ENCODE measurements at regions not wholly inside any gene's neighbourhood (a gene's known extent, or its start where the extent isn't known, plus 50 kb on each side); places are given as distances from the start of the nearest gene placed in this dataset.

DNA sequence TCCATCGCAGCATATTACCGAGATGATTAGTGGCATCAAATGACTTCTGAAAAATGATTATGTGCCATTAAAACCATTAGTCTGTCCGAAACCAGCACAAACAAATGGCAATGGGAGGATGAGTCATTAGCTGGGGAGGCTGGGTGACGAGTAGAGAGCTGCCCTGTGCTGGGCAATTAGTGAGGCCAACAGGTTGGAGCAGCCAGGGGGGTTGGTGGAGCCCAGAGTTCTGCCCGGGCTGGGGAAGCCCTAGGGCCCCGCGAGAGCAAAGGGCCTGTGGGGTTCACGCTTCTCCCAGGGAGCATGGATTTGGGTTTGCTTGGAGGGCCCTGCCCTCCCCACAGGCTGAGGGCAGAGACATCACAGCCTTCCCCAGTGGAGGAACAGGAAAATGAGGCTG lies 152.1 kb upstream of the RPL38 start:
- no peak for DNase-seq (ENCODE audit: low read depth)

- no peak for DNase-seq (ENCODE audit: low read depth)
Measured at GRCh38 chr17:74052993-74053711, 150.3 kb upstream of the RPL38 start.

DNA sequence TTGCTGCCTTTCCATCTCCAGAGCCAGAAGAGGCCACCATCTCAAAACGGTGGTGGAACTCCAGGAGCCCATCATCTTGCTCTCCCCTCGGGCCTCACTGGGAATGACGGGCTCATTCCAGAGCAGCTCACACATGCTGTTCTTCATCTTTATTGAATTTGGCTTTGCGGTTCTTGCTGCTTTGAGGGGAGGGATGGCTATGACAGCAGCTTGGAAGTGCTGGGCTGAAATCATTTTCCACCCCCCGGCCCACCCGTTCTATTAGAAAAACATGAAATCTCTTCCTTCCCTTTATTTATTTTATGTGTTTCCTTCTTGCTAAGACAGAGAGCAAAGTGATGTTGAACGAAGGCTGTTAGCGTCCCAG lies 149.8 kb upstream of the RPL38 start:
- DNase-seq (ENCODE audit: low read depth): no peak

DNA sequence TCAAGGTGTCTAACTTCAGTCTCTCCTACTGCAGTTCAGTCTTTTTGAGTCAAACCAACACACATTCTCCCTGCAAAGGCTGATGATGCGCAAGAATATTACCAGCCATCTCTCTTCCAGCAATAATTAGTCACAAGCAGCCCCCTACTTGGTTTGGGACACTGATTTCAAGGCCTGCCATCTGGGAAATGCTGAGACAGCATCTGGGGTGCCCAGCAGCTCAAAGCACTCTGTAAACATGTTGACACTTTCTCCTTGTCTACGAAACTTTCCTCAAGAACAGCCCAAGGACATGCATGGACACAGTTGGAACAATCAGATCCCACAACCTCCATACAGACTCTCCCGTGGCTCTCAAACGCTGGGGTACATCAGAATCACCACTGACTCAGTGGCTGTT lies 149.2 kb upstream of the RPL38 start:
- DNase-seq (ENCODE audit: low read depth): no peak

DNA sequence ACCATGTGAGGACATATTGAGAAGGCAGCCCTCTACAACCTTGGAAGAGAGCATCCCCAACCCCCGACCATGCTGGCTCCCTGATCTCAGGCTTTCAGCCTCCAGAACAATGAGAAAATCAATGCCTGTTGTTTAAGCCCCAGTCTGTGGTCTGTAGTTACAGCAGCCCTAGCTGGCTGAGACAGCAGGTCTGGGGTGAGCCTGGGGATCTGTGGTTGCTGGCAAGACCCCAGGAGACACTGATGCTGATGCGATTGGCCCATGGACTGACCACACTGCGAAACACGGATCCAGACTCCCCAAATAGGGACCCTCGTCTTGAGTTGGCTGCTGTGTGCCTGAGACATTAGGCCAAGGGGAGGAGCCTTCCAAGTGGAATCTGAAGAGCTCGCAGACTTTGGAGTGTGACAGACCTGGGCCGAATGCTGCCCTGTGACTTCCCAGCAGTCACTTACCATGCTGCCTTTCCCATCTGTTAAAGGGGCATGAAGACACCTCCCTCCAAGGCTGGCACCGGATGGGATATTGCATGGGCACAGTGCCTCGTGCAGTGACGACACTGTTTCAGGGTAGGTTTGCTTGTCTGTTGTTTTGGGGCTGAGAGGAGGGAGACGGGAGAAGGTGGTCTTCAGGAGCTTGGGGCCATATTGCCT lies 147.8 kb upstream of the RPL38 start:
- DNase-seq (ENCODE audit: low read depth): no peak

DNA sequence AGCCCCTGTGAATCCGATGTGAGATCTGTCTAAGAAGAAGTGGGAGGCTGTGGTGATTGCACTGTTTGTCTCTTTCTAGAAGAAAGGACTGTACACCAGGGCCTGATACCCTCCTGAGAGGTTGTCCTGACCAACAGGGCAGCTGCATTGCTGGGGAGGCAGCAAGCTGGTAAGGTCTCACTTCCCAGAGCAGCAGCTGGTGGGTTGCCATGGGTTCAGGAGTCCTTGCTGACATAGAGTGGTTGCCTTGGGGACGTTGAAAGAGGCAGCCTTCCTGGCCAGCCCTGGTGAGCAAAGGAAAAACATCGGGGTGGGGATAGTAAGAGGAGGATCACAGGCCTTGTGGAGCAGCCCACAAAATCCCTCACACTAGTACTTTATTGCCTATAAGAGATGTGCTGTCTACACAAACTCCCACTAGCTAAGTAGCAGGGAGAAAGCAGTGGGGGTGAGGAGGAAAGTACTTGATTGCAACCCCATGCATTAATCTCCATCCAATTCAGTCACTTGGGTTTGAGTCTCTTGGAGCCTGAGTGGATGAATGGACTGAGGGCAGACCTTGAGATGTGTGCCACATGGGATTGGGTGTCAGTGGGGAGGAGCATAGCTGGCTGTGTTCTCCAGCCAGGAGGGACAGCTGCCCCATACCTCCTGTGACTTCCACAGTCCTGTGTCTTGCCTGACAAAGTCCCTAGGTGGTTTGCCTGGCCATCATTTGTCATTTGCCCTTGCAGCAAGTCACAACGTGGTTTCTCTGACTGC lies 143.8 kb upstream of the RPL38 start:
- no peak for DNase-seq (ENCODE audit: low read depth)

GRCh38 chr17:74061758-74062157 lies 141.7 kb upstream of the RPL38 start:
- no peak for DNase-seq (ENCODE audit: low read depth)

- DNase-seq (ENCODE audit: low read depth): no peak
Measured at GRCh38 chr17:74062234-74062633, 141.2 kb upstream of the RPL38 start.

GRCh38 chr17:74063439-74063838 lies 140.0 kb upstream of the RPL38 start:
- DNase-seq (ENCODE audit: low read depth): no peak

GRCh38 chr17:74070374-74070773 lies 133.1 kb upstream of the RPL38 start:
- no peak for DNase-seq (ENCODE audit: low read depth)

GRCh38 chr17:74070998-74071679 lies 132.3 kb upstream of the RPL38 start:
- no peak for DNase-seq (ENCODE audit: low read depth)

DNA sequence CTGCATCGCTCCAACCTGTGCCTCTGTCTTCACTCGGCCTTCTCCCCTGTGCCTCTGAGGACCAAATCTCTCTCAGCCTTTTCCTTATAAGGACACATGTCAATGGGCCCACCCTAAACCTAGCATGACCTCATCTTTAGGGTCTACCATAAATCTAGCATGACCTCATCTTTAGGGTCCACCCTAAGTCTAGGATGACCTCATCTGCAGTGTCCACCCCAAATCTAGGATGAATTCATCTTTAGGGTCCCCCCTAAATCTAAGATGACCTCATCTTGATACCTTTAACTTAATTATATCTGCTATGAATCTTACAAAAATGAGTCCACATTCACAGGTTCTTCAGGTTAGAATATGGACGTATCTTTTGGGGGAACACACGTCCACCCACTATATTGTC lies 131.1 kb upstream of the RPL38 start:
- no peak for DNase-seq (ENCODE audit: low read depth)

GRCh38 chr17:74076446-74076845 lies 127.0 kb upstream of the RPL38 start:
- no peak for DNase-seq (ENCODE audit: low read depth)

- no peak for DNase-seq (ENCODE audit: low read depth)
Measured at GRCh38 chr17:74077231-74077630, 126.2 kb upstream of the RPL38 start.

GRCh38 chr17:74078363-74078941 lies 125.0 kb upstream of the RPL38 start:
- no peak for DNase-seq (ENCODE audit: low read depth)

DNA sequence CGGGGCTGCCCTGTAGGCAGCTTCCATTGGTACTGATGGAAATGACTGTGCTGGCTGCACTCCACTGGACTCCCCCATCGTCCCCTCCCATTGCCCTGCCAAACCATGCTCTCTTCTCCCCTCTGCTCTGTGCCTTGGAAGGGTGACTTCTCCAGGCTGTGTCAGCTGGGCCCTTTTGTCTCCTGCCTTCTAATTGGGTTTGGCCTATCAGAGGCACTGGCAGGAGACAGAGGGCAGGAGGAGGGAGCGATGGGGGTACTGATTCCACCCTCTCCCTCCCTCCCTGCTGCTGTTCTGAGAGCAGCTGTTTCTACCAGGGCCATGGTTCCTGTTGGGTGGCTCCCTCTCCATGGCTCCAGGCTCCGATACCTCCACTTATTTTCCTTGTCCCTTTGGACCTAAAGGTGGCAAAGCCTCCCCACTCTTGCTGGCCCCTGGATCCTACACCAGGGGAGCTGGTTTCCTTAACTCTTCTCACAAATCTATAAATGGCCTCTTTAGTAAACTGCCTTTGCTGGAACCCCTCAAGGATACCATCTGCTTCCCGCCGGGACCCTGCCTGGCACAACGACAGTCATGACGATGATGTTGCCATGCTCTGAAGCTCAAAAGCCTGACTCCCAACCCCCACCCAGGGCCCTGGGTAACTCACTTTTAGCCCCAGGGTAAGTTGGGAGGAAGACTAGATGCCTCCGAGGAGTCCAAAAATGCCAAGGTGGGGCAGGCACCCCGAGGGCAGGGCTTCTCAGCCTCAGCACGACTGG lies 123.8 kb upstream of the RPL38 start:
- DNase-seq (ENCODE audit: low read depth): no peak

- no peak for DNase-seq (ENCODE audit: low read depth)
Measured at GRCh38 chr17:74080656-74081582, 122.6 kb upstream of the RPL38 start.

DNA sequence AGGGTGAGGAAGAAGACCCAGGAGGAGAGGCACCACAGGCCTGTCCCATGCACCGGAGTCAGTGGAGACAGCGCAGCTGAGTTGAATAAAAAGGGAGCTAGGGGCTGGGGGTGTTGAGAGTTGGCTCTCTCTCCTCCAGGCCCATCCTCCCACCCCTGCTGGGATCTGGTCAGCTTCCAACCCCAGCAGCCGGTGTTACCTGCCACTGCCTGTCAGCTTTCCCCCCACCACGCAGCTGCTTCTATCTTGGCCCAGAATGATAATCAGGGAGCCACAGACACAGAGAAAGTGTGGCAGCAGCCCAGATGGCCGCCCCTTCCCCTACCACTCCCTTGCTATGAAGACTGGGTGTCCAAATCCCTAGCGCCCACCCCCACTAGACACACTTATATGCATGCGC lies 120.6 kb upstream of the RPL38 start:
- DNase-seq (ENCODE audit: low read depth): no peak

- DNase-seq (ENCODE audit: low read depth): no peak
Measured at GRCh38 chr17:74083321-74083720, 120.2 kb upstream of the RPL38 start.

GRCh38 chr17:74085434-74085833 lies 118.0 kb upstream of the RPL38 start:
- no peak for DNase-seq (ENCODE audit: low read depth)
